ENCODE measurements at regions not wholly inside any gene's neighbourhood (a gene's known extent, or its start where the extent isn't known, plus 50 kb on each side); places are given as distances from the start of the nearest gene placed in this dataset.

DNA sequence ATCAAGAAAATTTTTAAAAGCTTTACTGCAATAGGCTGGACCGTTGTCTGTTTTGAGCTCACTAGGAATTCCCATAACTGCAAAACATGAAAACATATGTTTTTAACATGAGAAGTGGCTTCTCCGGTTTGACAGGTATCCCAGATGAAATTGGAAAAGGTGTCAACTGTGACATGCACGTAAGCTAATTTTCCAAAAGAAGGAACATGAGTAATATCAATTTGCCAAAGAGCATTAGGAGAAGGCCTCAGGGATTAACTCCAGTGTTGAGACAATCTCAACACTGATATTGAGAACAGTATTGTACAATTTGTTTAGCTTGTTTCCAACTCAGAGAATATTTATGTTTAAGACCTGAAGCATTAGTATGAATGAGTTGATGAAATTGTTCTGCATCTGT is 215.5 kb upstream of the KCNN2 start:
- no peak overlapping the region for H4K8ac ChIP-seq (ENCODE audit: low read depth in 2 of 2, low read length in 2 of 2)
- POLR2A ChIA-PET (ENCODE audit: unreplicated experiment) = no interaction called here
- no peak overlapping the region for H2AK9ac ChIP-seq (replicated peaks; ENCODE audit: low read depth, low read length, poor library complexity)
- no peak for TF ChIP-seq CHD1 (IDR thresholded peaks at IDR 0.05; ENCODE audit: low read depth, low read length)
- no peak for TF ChIP-seq RAD21 (IDR thresholded peaks at IDR 0.05; ENCODE audit: low read length)
- TF ChIP-seq, protein P1, sequence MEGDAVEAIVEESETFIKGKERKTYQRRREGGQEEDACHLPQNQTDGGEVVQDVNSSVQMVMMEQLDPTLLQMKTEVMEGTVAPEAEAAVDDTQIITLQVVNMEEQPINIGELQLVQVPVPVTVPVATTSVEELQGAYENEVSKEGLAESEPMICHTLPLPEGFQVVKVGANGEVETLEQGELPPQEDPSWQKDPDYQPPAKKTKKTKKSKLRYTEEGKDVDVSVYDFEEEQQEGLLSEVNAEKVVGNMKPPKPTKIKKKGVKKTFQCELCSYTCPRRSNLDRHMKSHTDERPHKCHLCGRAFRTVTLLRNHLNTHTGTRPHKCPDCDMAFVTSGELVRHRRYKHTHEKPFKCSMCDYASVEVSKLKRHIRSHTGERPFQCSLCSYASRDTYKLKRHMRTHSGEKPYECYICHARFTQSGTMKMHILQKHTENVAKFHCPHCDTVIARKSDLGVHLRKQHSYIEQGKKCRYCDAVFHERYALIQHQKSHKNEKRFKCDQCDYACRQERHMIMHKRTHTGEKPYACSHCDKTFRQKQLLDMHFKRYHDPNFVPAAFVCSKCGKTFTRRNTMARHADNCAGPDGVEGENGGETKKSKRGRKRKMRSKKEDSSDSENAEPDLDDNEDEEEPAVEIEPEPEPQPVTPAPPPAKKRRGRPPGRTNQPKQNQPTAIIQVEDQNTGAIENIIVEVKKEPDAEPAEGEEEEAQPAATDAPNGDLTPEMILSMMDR (conservative IDR thresholded peaks at IDR 0.05; ENCODE audit: low read depth, low read length) = no peak
- no peak for TF ChIP-seq RCOR1 (IDR thresholded peaks at IDR 0.05; ENCODE audit: insufficient replicate concordance, low read length)
- TF ChIP-seq POLR2A (IDR thresholded peaks at IDR 0.05; ENCODE audit: low read depth, low read length) = no peak
- TF ChIP-seq, protein P2, sequence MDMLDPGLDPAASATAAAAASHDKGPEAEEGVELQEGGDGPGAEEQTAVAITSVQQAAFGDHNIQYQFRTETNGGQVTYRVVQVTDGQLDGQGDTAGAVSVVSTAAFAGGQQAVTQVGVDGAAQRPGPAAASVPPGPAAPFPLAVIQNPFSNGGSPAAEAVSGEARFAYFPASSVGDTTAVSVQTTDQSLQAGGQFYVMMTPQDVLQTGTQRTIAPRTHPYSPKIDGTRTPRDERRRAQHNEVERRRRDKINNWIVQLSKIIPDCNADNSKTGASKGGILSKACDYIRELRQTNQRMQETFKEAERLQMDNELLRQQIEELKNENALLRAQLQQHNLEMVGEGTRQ (IDR thresholded peaks at IDR 0.05; ENCODE audit: low read depth, low read length) = no peak
- TF ChIP-seq, protein P3, sequence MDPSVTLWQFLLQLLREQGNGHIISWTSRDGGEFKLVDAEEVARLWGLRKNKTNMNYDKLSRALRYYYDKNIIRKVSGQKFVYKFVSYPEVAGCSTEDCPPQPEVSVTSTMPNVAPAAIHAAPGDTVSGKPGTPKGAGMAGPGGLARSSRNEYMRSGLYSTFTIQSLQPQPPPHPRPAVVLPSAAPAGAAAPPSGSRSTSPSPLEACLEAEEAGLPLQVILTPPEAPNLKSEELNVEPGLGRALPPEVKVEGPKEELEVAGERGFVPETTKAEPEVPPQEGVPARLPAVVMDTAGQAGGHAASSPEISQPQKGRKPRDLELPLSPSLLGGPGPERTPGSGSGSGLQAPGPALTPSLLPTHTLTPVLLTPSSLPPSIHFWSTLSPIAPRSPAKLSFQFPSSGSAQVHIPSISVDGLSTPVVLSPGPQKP (IDR thresholded peaks at IDR 0.05; ENCODE audit: borderline replicate concordance, low read depth, low read length) = no peak
- TF ChIP-seq MXI1 (IDR thresholded peaks at IDR 0.05; ENCODE audit: borderline replicate concordance, low read depth, low read length) = no peak
- no TSS peak for BruUV-seq (replicated peaks)
- H4K20me1 ChIP-seq (ENCODE audit: insufficient read depth, low read length) = no peaks in the 10 kb centered on the region
- no peak overlapping the region for H3K4me3 ChIP-seq (ENCODE audit: insufficient read depth, low read depth, low read length)
- no peak overlapping the region for H2BK5ac ChIP-seq (ENCODE audit: low read depth, low read length, poor library complexity, severe bottlenecking)
- no peak for DNase-seq
- no peak overlapping the region for H2BK15ac ChIP-seq (ENCODE audit: low read depth, low read length)
- no peak overlapping the region for H3K18ac ChIP-seq (ENCODE audit: low read depth, low read length)
- H3K9ac ChIP-seq (ENCODE audit: low read depth, low read length) = no peak overlapping the region
- no peaks in the 10 kb centered on the region for H3K79me1 ChIP-seq (ENCODE audit: low read depth in 1 of 2, low read length in 2 of 2)
- CTCF ChIA-PET = no interaction called here
- H3K56ac ChIP-seq (ENCODE audit: extremely low read depth, insufficient read depth, low read length) = no peak overlapping the region
- H2BK120ac ChIP-seq (ENCODE audit: low read depth, low read length) = no peak overlapping the region
- intact Hi-C loops (cut with micrococcal nuclease) = no loop called here
- ATAC-seq (ENCODE audit: low read depth) = no peak
- H3K14ac ChIP-seq (replicated peaks; ENCODE audit: low read depth, low read length) = no peak overlapping the region
- no CpG with 5 or more reads among the region's 3 CpGs for WGBS, 2 experiments (ENCODE audit: extremely low coverage in 2 of 2, insufficient read length in 1 of 2)
- H3K27me3 ChIP-seq (ENCODE audit: control insufficient read depth, insufficient read depth, low read length) = no peaks in the 10 kb centered on the region
- no peak overlapping the region for H2AK5ac ChIP-seq (ENCODE audit: low read depth, low read length)
- peaks cover 4% of the 10 kb centered on the region; the same call in 1 of the 2 replicates for H3K9me3 ChIP-seq (ENCODE audit: control insufficient read depth, insufficient read depth, low read length)
- no peaks in the 10 kb centered on the region for H3K36me3 ChIP-seq (ENCODE audit: control insufficient read depth, insufficient read depth, low read length)
- H3K4ac ChIP-seq (ENCODE audit: low read depth, low read length) = no peak overlapping the region
- no peaks in the 10 kb centered on the region for H3K9me1 ChIP-seq (ENCODE audit: insufficient read depth, low read length)
- dilution Hi-C loops (cut with HindIII; ENCODE audit: low sequenced_read_pairs, unreplicated experiment) = no loop called here
- in situ Hi-C loops (cut with MboI; ENCODE audit: low sequenced_read_pairs) = no loop called here
- H4K5ac ChIP-seq (ENCODE audit: low read depth, low read length) = no peak overlapping the region
- H3K27ac ChIP-seq (ENCODE audit: insufficient read depth, low read length) = no peak overlapping the region
- H2BK20ac ChIP-seq (ENCODE audit: low read depth, low read length) = no peak overlapping the region
- no peak overlapping the region for H2AFZ ChIP-seq (replicated peaks; ENCODE audit: low read length, poor library complexity)
- no peak overlapping the region for H4K91ac ChIP-seq (ENCODE audit: insufficient read depth, low read depth, low read length)
- H3K4me1 ChIP-seq (ENCODE audit: control insufficient read depth, insufficient read depth, low read length) = no peaks in the 10 kb centered on the region
- no peak overlapping the region for H3K23ac ChIP-seq (ENCODE audit: low read depth, low read length)
- no peak overlapping the region for H3K4me2 ChIP-seq (ENCODE audit: low read depth, low read length)
